Hepatocyte (in vitro differentiated cells): ENCODE measurements at regions not wholly inside any gene's neighbourhood (a gene's known extent, or its start where the extent isn't known, plus 50 kb on each side); places are given as distances from the start of the nearest gene placed in this dataset.
A peak's percentile ranks its signal among the peaks of the same experiment; 100 is the strongest.

Experiments
- DNase-seq: peaks from one replicate; pipeline ENCODE4 v3.0.0-alpha.2; 2016; ENCODE audit warnings: low spot score
- H2AFZ ChIP-seq: fragments of 200-600 bp; sonication (generic); 2 replicates; pipeline ENCODE4 v1.6.0; 2016; ENCODE audit warnings: antibody characterized with exemption, mild to moderate bottlenecking
- H3K27ac ChIP-seq: fragments of 200-600 bp; sonication (generic); 2 replicates; pipeline ENCODE4 v1.5.1; 2016; ENCODE audit warnings: mild to moderate bottlenecking
- H3K27me3 ChIP-seq: fragments of 200-600 bp; sonication (generic); 2 replicates; pipeline ENCODE4 v1.6.1; 2016
- H3K36me3 ChIP-seq: fragments of 200-600 bp; sonication (generic); replicated peaks from 2 replicates; pipeline ENCODE4 v1.5.1; 2016; ENCODE audit warnings: low read depth; ENCODE audit not compliant: insufficient read depth
- H3K4me1 ChIP-seq: fragments of 200-600 bp; sonication (generic); 2 replicates; pipeline ENCODE4 v1.5.1; 2016; ENCODE audit warnings: mild to moderate bottlenecking, moderate library complexity; ENCODE audit not compliant: insufficient read depth
- H3K4me2 ChIP-seq: fragments of 200-600 bp; sonication (generic); 2 replicates; pipeline ENCODE4 v1.6.0; 2016
- H3K4me3 ChIP-seq: fragments of 200-600 bp; sonication (generic); 2 replicates; pipeline ENCODE4 v1.5.1; 2016; ENCODE audit warnings: mild to moderate bottlenecking
- H3K79me2 ChIP-seq: fragments of 200-600 bp; sonication (generic); 2 replicates; pipeline ENCODE4 v1.6.0; 2017; ENCODE audit warnings: mild to moderate bottlenecking
- H3K9me2 ChIP-seq: fragments of 200-600 bp; sonication (generic); replicated peaks from 2 replicates; pipeline ENCODE4 v1.6.0; 2017; ENCODE audit warnings: mild to moderate bottlenecking; ENCODE audit not compliant: insufficient read depth
- H3K9me3 ChIP-seq: fragments of 200-600 bp; sonication (generic); 2 replicates; pipeline ENCODE4 v1.5.1; 2016; ENCODE audit warnings: low read depth, mild to moderate bottlenecking
- H4K20me1 ChIP-seq: fragments of 200-600 bp; sonication (generic); 2 replicates; pipeline ENCODE4 v1.6.0; 2016; ENCODE audit warnings: mild to moderate bottlenecking; ENCODE audit not compliant: insufficient read depth, poor library complexity, severe bottlenecking
- CTCF ChIP-seq: fragments of 200-600 bp; sonication (generic); IDR thresholded peaks from 2 replicates; pipeline ENCODE4 v1.5.1; 2016; ENCODE audit warnings: antibody characterized with exemption, mild to moderate bottlenecking; ENCODE audit not compliant: poor library complexity
- EZH2 ChIP-seq: fragments of 200-600 bp; sonication (generic); IDR thresholded peaks from 2 replicates; pipeline ENCODE4 v1.6.1; 2016; ENCODE audit warnings: antibody characterized with exemption, mild to moderate bottlenecking, borderline replicate concordance
- EZH2phosphoT487 ChIP-seq: fragments of 200-600 bp; sonication (generic); IDR thresholded peaks from one replicate; pipeline ENCODE4 v1.6.1; 2018; ENCODE audit warnings: antibody characterized with exemption, mild to moderate bottlenecking, low read depth, moderate library complexity; ENCODE audit not compliant: unreplicated experiment, severe bottlenecking
- WGBS: methylation state at CpG from one replicate; pipeline ENCODE4 v1.1.6; 2016; ENCODE audit warnings: low lambda C conversion rate; ENCODE audit errors: missing lambda C conversion rate; 5-methylcytosine and 5-hydroxymethylcytosine counted together

GRCh38 chr2:133816037-133816436 is 247.8 kb upstream of the NCKAP5 start:
- 98% methylated on average over 3 of the region's 3 CpGs for WGBS
- H3K27me3 ChIP-seq: peaks cover 5% of the 10 kb centered on the region

GRCh38 chr2:133817680-133818566 is 249.7 kb upstream of the NCKAP5 start:
- TF ChIP-seq EZH2phosphoT487: no peak
- no peak for TF ChIP-seq CTCF
- no peak for TF ChIP-seq EZH2
- peak; percentile 70 for DNase-seq
- no peak overlapping the region for H2AFZ ChIP-seq
- H4K20me1 ChIP-seq: no peaks in the 10 kb centered on the region
- H3K9me2 ChIP-seq: no peaks in the 10 kb centered on the region
- no peaks in the 10 kb centered on the region for H3K36me3 ChIP-seq
- no peaks in the 10 kb centered on the region for H3K79me2 ChIP-seq
- no peaks in the 10 kb centered on the region for H3K27me3 ChIP-seq
- H3K4me1 ChIP-seq: no peaks in the 10 kb centered on the region
- H3K4me2 ChIP-seq: no peak overlapping the region
- no peaks in the 10 kb centered on the region for H3K9me3 ChIP-seq
- WGBS: 27% methylated on average over 9 of the region's 9 CpGs
- peak overlapping the region; percentile 39 for H3K27ac ChIP-seq
- no peak overlapping the region for H3K4me3 ChIP-seq

More at GRCh38 chr2:133816037-133816436, 247.8 kb upstream of the NCKAP5 start:
- Histone ChIP-seq H3K36me3 (no peaks in the 10 kb centered on the region), H3K4me1 (no peaks in the 10 kb centered on the region), H3K4me3 (no peak overlapping the region), H4K20me1 (no peaks in the 10 kb centered on the region), H2AFZ (no peak overlapping the region), H3K4me2 (no peak overlapping the region), H3K27ac (no peak overlapping the region), H3K9me2 (no peaks in the 10 kb centered on the region), H3K9me3 (no peaks in the 10 kb centered on the region), H3K79me2 (no peaks in the 10 kb centered on the region)
- DNase-seq: no peak
- TF ChIP-seq EZH2phosphoT487 (no peak), CTCF (no peak), EZH2 (no peak)

- 67% methylated on average over 3 of the region's 3 CpGs for WGBS
- Histone ChIP-seq H3K9me2 (no peaks in the 10 kb centered on the region), H3K4me1 (no peaks in the 10 kb centered on the region), H4K20me1 (no peaks in the 10 kb centered on the region), H3K36me3 (no peaks in the 10 kb centered on the region), H3K9me3 (no peaks in the 10 kb centered on the region), H3K27me3 (no peaks in the 10 kb centered on the region), H2AFZ (no peak overlapping the region), H3K27ac (peak overlapping the region; percentile 39), H3K79me2 (no peaks in the 10 kb centered on the region), H3K4me2 (no peak overlapping the region), H3K4me3 (no peak overlapping the region)
- no peak for TF ChIP-seq EZH2
- TF ChIP-seq EZH2phosphoT487: no peak
- no peak for TF ChIP-seq CTCF
- no peak for DNase-seq
These were observed 250.4 kb upstream of the NCKAP5 start for GRCh38 chr2:133818661-133819060.
